ENCODE measurements at regions not wholly inside any gene's neighbourhood (a gene's known extent, or its start where the extent isn't known, plus 50 kb on each side); places are given as distances from the start of the nearest gene placed in this dataset.

DNA sequence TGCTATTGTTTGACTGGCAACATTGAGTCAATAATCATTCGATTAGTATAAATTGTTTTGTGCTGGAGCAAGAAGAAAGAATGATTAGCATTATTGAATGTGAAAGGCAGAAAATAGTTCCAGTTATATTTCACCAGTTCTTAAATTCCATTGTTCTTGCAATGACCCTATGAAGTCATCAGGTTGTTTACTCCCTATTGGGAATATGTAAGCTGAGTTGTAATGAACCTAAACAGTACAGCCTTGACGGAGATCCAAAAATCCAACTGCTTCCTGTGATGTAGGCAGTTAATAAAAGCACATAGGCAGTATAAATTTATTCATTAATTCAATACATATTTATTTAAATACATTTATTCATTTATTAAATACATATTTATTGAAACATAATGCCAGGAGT, 947.5 kb downstream of the PCDH7 start:
- WGBS, 2 donors, result 67 to 76% methylated on average over 2 of the region's 2 CpGs
- Histone ChIP-seq H3K27ac (no peak overlapping the region), H3K9me3 (no peaks in the 10 kb centered on the region), H3K27me3 (no peaks in the 10 kb centered on the region), H3K4me1 (no peaks in the 10 kb centered on the region), H3K4me3 (no peak overlapping the region), H3K36me3 (no peaks in the 10 kb centered on the region)
- ATAC-seq (ENCODE audit: low FRiP score in 2 of 2) (no peak), DNase-seq (no peak)
- TF ChIP-seq, protein P1, sequence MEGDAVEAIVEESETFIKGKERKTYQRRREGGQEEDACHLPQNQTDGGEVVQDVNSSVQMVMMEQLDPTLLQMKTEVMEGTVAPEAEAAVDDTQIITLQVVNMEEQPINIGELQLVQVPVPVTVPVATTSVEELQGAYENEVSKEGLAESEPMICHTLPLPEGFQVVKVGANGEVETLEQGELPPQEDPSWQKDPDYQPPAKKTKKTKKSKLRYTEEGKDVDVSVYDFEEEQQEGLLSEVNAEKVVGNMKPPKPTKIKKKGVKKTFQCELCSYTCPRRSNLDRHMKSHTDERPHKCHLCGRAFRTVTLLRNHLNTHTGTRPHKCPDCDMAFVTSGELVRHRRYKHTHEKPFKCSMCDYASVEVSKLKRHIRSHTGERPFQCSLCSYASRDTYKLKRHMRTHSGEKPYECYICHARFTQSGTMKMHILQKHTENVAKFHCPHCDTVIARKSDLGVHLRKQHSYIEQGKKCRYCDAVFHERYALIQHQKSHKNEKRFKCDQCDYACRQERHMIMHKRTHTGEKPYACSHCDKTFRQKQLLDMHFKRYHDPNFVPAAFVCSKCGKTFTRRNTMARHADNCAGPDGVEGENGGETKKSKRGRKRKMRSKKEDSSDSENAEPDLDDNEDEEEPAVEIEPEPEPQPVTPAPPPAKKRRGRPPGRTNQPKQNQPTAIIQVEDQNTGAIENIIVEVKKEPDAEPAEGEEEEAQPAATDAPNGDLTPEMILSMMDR (IDR thresholded peaks at IDR 0.05), result no peak
- no peak for TF ChIP-seq POLR2A (IDR thresholded peaks at IDR 0.05)
- no peak for TF ChIP-seq POLR2AphosphoS5 (IDR thresholded peaks at IDR 0.05)
- TF ChIP-seq EP300 (IDR thresholded peaks at IDR 0.05), result no peak

DNA sequence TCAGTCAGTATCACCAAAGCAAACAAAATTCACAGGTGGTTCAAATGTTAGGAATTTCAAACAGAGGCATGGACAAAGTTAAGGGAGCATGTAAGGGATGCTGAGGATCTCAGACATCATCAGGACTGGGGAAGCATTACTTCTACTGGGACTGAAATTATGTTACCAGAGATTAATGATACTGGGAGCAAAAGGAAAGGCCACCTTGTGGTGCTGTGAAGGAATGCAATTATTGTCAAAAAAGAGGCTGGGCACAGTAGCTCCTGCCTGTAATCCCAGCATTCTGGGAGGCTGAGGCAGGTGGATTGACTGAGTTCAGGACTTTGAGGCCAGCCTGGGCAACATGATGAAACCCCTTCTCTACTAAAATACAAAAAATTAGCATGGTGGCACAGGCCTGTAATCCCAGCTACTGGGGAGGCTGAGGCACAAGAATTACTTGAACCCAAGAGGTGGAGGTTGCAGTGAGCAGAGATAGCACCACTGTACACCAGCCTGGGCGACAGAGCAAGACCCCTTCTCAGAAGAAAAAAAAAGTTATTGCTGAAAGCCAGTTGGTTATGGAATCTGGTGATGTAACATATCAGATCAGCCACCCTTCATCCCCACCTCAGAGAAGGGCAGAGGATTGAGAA, 954.3 kb downstream of the PCDH7 start:
- no peak for ATAC-seq (ENCODE audit: low FRiP score in 2 of 2)
- H3K4me1 ChIP-seq, result no peaks in the 10 kb centered on the region
- H3K27ac ChIP-seq, result no peak overlapping the region
- TF ChIP-seq, protein P1 (IDR thresholded peaks at IDR 0.05), result peak in 4 of 6 experiments; percentile 12 to 33 (median 16)
- no peak for TF ChIP-seq POLR2AphosphoS5 (IDR thresholded peaks at IDR 0.05)
- H3K4me3 ChIP-seq, result no peak overlapping the region
- DNase-seq, result no peak
- 53 to 64% methylated on average over 1 of the region's 1 CpG for WGBS, 2 donors
- no peaks in the 10 kb centered on the region for H3K9me3 ChIP-seq
- no peaks in the 10 kb centered on the region for H3K36me3 ChIP-seq
- H3K27me3 ChIP-seq, result no peaks in the 10 kb centered on the region

DNA sequence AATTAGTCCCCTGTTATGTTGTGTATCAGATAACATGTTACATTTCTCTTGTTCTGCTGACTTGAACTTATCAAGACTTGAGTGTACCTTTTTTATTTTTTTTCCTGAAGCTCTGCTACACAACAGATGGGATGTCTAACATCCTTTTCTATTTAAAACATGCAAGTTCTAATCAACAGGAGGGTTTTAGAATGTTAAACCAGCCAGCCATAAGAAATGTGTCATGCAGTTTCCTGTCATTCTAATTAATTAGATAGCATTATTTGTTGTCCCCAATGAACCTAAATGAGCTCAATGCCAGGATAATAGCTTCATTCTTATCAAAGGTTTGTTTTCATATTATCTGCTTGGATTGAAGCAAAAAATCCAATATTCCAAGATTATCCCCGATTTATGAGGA, 958.2 kb downstream of the PCDH7 start:
- H3K9me3 ChIP-seq, result no peaks in the 10 kb centered on the region
- no peak for TF ChIP-seq EP300 (IDR thresholded peaks at IDR 0.05)
- TF ChIP-seq, protein P1 (IDR thresholded peaks at IDR 0.05), result no peak
- TF ChIP-seq POLR2A (IDR thresholded peaks at IDR 0.05), result no peak
- TF ChIP-seq POLR2AphosphoS5 (IDR thresholded peaks at IDR 0.05), result no peak
- H3K27me3 ChIP-seq, result no peaks in the 10 kb centered on the region
- H3K27ac ChIP-seq, result no peak overlapping the region
- H3K4me3 ChIP-seq, result no peak overlapping the region
- H3K4me1 ChIP-seq, result no peaks in the 10 kb centered on the region
- no peak for ATAC-seq (ENCODE audit: low FRiP score in 2 of 2)
- no peak for DNase-seq
- H3K36me3 ChIP-seq, result no peaks in the 10 kb centered on the region
- WGBS, 2 donors, result 84 to 88% methylated on average over 1 of the region's 1 CpG

DNA sequence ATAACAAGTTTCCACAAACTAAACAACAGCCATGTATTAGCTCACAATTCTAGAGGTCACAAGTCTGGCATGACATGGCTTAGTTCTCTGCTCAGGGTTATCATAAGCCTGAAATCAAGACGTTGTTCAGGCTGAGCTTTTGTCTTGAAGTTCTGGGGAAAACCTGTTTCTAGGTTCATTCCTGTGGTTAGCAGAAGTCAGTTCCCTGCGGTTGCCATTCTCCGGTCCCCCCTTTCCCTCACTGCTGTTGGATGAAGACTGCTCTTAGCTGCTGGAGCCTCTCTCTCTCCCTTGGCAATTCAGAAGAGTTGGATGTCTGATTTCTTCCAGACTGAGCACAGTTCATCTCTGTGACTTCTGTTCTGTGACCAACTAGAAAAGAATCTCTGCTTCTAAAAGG, 962.6 kb downstream of the PCDH7 start:
- no peak for TF ChIP-seq EP300 (IDR thresholded peaks at IDR 0.05)
- no peak for TF ChIP-seq POLR2AphosphoS5 (IDR thresholded peaks at IDR 0.05)
- TF ChIP-seq, protein P1 (IDR thresholded peaks at IDR 0.05), result no peak
- TF ChIP-seq POLR2A (IDR thresholded peaks at IDR 0.05), result no peak
- DNase-seq, result no peak
- H3K36me3 ChIP-seq, result no peaks in the 10 kb centered on the region
- 70 to 81% methylated on average over 3 of the region's 3 CpGs for WGBS, 2 donors
- no peak overlapping the region for H3K27ac ChIP-seq
- H3K4me1 ChIP-seq, result no peaks in the 10 kb centered on the region
- no peak for ATAC-seq (ENCODE audit: low FRiP score in 2 of 2)
- no peaks in the 10 kb centered on the region for H3K27me3 ChIP-seq
- H3K4me3 ChIP-seq, result no peak overlapping the region
- no peaks in the 10 kb centered on the region for H3K9me3 ChIP-seq

DNA sequence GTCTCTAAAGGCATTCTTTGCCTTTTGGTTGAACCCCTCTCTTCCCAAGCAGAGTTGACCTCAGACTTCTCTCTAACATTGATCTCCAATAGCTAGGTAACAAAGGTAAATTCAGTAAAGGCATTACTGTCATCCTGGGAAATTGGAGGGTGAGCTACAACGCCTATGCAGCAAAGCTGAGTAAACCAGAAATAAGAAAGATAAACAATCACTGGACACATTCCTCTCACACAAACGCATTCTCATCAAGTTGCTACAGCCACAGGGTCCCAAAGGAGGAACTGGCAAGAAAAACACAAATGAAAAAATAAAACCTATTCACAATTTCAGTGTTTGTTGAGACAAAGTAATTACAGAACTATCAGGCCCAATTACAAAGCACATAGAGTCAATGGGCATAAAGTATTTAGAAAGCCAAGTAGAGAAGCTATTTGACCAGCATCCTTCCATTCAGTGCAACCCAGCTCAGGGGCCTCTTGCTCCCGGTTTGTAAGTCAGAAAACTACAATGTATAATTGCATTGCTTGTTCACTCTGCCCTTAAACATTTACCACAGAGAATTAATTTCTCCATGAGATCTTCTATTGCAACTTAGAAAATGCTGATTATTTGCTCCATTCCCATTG, 967.7 kb downstream of the PCDH7 start:
- ATAC-seq (ENCODE audit: low FRiP score in 2 of 2) (no peak), DNase-seq (no peak)
- TF ChIP-seq POLR2A (IDR thresholded peaks at IDR 0.05) (no peak), POLR2AphosphoS5 (IDR thresholded peaks at IDR 0.05) (no peak), EP300 (IDR thresholded peaks at IDR 0.05) (no peak)
- TF ChIP-seq, protein P1 (IDR thresholded peaks at IDR 0.05), result no peak
- no peaks in the 10 kb centered on the region for H3K36me3 ChIP-seq
- H3K4me3 ChIP-seq, result no peak overlapping the region
- H3K9me3 ChIP-seq, result no peaks in the 10 kb centered on the region
- H3K4me1 ChIP-seq, result no peaks in the 10 kb centered on the region
- no peaks in the 10 kb centered on the region for H3K27me3 ChIP-seq
- WGBS, 2 donors, result 49 to 52% methylated on average over 3 of the region's 3 CpGs
- H3K27ac ChIP-seq, result no peak overlapping the region
